ENCODE measurements at regions not wholly inside any gene's neighbourhood (a gene's known extent, or its start where the extent isn't known, plus 50 kb on each side); places are given as distances from the start of the nearest gene placed in this dataset.

DNA sequence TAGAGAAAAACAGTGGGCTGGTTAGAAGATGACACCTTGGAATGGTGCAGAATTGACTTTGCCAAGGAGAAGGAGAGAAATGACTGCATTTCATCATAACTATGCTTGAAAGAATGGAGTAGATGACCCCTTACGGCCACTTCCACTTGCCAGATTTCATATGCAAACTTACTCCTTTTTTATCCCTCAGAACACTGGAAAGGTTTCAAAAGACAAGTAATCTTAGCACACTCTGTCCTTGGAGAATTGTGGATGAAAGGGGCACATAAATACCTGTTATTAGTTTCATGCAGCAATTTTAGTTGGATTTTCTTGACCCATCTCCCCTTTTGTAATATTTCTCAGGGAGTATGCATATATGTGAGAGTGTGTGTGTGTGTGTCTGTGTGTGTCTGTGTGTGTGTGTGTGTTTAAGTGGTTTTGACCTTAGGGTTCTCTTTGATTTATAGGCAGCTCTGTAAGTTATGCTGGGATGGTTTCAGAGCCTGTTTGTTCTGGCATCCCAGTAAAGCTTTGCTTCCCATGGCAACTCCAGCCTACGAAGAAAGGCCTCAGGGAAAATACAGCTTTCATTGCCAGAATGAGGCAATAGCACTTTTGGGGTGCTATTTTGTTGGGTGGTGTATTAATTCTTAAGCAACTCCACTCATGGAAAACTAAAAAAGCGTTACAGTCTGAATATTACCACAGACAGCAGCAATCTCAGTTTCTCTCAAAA is 122.2 kb upstream of the TP63 start:
- DNase-seq (ENCODE audit: low read depth, low spot score) (no peak), ATAC-seq (no peak)
- H3K27ac ChIP-seq (ENCODE audit: low read length): no peak overlapping the region
- H3K9me3 ChIP-seq (ENCODE audit: control insufficient read depth, insufficient read depth, low read depth, low read length): no peaks in the 10 kb centered on the region
- no peaks in the 10 kb centered on the region for H3K4me1 ChIP-seq (ENCODE audit: control insufficient read depth, insufficient read depth, low read length)
- H3K36me3 ChIP-seq (ENCODE audit: control insufficient read depth, insufficient read depth, low read length): no peaks in the 10 kb centered on the region; the same call in 1 of the 2 replicates
- no TSS peak for BruUV-seq (replicated peaks)
- no peak overlapping the region for H3K4me3 ChIP-seq (ENCODE audit: low read depth in 2 of 2, low read length in 2 of 2)
- intact Hi-C loops (cut with micrococcal nuclease; ENCODE audit: unreplicated experiment) (no loop called here), in situ Hi-C loops (cut with HindIII; ENCODE audit: low pct_unique_long_range_greater_than_20kb, low sequenced_read_pairs) (no loop called here)
- POLR2A ChIA-PET: no interaction called here
- CTCF ChIA-PET: no interaction called here
- TF ChIP-seq POLR2AphosphoS5 (IDR thresholded peaks at IDR 0.05; ENCODE audit: low read depth, low read length) (no peak), CTCF (IDR thresholded peaks at IDR 0.05) (no peak), SIN3A (IDR thresholded peaks at IDR 0.05; ENCODE audit: borderline replicate concordance, insufficient read depth, low read depth, low read length) (no peak), TCF7L2 (IDR thresholded peaks at IDR 0.05; ENCODE audit: low read depth, low read length) (no peak)
- H3K27me3 ChIP-seq (ENCODE audit: control insufficient read depth, insufficient read depth, low read length): no peaks in the 10 kb centered on the region

DNA sequence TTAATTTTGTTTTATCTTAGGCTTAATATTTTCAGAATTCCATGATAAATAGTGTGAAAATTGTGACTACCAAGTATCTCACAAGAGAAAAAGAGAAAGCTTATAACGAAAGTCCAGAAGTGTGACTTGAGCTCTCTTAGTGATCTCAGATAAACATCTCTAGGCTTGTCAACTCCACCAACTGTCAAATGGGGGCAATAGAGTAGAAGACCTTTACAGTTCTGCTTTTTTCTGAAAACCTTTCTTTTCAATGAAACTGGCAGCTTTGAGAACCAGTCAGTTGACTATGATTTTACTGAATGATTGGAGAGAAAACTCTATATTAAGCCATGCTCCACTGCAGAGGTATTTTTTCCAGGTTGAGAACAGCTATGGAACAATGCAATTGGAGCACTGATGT is 119.2 kb upstream of the TP63 start:
- Histone ChIP-seq H3K9me3 (ENCODE audit: control insufficient read depth, insufficient read depth, low read depth, low read length) (no peaks in the 10 kb centered on the region), H3K27ac (ENCODE audit: low read length) (no peak overlapping the region), H3K36me3 (ENCODE audit: control insufficient read depth, insufficient read depth, low read length) (no peaks in the 10 kb centered on the region), H3K27me3 (ENCODE audit: control insufficient read depth, insufficient read depth, low read length) (no peaks in the 10 kb centered on the region), H3K4me3 (ENCODE audit: low read depth in 2 of 2, low read length in 2 of 2) (no peak overlapping the region), H3K4me1 (ENCODE audit: control insufficient read depth, insufficient read depth, low read length) (no peaks in the 10 kb centered on the region)
- ATAC-seq: no peak
- TF ChIP-seq TCF7L2 (IDR thresholded peaks at IDR 0.05; ENCODE audit: low read depth, low read length): no peak
- intact Hi-C loops (cut with micrococcal nuclease; ENCODE audit: unreplicated experiment) (no loop called here), in situ Hi-C loops (cut with HindIII; ENCODE audit: low pct_unique_long_range_greater_than_20kb, low sequenced_read_pairs) (no loop called here)
- DNase-seq (ENCODE audit: low read depth, low spot score): no peak
- POLR2A ChIA-PET: no interaction called here
- CTCF ChIA-PET: no interaction called here
- no TSS peak for BruUV-seq (replicated peaks)

GRCh38 chr3:189512821-189513220 is 118.4 kb upstream of the TP63 start:
- CTCF ChIA-PET: no interaction called here
- ATAC-seq (no peak), DNase-seq (ENCODE audit: low read depth, low spot score) (no peak)
- Histone ChIP-seq H3K27me3 (ENCODE audit: control insufficient read depth, insufficient read depth, low read length) (no peaks in the 10 kb centered on the region), H3K4me1 (ENCODE audit: control insufficient read depth, insufficient read depth, low read length) (no peaks in the 10 kb centered on the region), H3K36me3 (ENCODE audit: control insufficient read depth, insufficient read depth, low read length) (no peaks in the 10 kb centered on the region), H3K9me3 (ENCODE audit: control insufficient read depth, insufficient read depth, low read depth, low read length) (no peaks in the 10 kb centered on the region), H3K4me3 (ENCODE audit: low read depth in 2 of 2, low read length in 2 of 2) (no peak overlapping the region), H3K27ac (ENCODE audit: low read length) (no peak overlapping the region)
- TF ChIP-seq CTCF (IDR thresholded peaks at IDR 0.05) (no peak), POLR2AphosphoS5 (IDR thresholded peaks at IDR 0.05; ENCODE audit: low read depth, low read length) (no peak), SIN3A (IDR thresholded peaks at IDR 0.05; ENCODE audit: borderline replicate concordance, insufficient read depth, low read depth, low read length) (no peak), TCF7L2 (IDR thresholded peaks at IDR 0.05; ENCODE audit: low read depth, low read length) (no peak)
- TF ChIP-seq, protein P1, sequence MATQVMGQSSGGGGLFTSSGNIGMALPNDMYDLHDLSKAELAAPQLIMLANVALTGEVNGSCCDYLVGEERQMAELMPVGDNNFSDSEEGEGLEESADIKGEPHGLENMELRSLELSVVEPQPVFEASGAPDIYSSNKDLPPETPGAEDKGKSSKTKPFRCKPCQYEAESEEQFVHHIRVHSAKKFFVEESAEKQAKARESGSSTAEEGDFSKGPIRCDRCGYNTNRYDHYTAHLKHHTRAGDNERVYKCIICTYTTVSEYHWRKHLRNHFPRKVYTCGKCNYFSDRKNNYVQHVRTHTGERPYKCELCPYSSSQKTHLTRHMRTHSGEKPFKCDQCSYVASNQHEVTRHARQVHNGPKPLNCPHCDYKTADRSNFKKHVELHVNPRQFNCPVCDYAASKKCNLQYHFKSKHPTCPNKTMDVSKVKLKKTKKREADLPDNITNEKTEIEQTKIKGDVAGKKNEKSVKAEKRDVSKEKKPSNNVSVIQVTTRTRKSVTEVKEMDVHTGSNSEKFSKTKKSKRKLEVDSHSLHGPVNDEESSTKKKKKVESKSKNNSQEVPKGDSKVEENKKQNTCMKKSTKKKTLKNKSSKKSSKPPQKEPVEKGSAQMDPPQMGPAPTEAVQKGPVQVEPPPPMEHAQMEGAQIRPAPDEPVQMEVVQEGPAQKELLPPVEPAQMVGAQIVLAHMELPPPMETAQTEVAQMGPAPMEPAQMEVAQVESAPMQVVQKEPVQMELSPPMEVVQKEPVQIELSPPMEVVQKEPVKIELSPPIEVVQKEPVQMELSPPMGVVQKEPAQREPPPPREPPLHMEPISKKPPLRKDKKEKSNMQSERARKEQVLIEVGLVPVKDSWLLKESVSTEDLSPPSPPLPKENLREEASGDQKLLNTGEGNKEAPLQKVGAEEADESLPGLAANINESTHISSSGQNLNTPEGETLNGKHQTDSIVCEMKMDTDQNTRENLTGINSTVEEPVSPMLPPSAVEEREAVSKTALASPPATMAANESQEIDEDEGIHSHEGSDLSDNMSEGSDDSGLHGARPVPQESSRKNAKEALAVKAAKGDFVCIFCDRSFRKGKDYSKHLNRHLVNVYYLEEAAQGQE (IDR thresholded peaks at IDR 0.05; ENCODE audit: insufficient read depth in 1 of 2, low read depth in 2 of 2, low read length in 1 of 2): no peak
- POLR2A ChIA-PET: no interaction called here
- in situ Hi-C loops (cut with HindIII; ENCODE audit: low pct_unique_long_range_greater_than_20kb, low sequenced_read_pairs): no loop called here
- no TSS peak for BruUV-seq (replicated peaks)
- intact Hi-C loops (cut with micrococcal nuclease; ENCODE audit: unreplicated experiment): no loop called here
